H1 (cell line): ENCODE measurements at regions not wholly inside any gene's neighbourhood (a gene's known extent, or its start where the extent isn't known, plus 50 kb on each side); places are given as distances from the start of the nearest gene placed in this dataset.
A peak's percentile ranks its signal among the peaks of the same experiment; 100 is the strongest.
"Not testable (repeated sequence)": the region's sequence is repeated elsewhere in the genome, so short reads cannot be mapped to it uniquely, and the experiment has no call there.

Source experiments
- CTCF ChIA-PET: fragments of 300-600 bp; sonication (Branson Sonifier 250); formaldehyde crosslinking; loops from one replicate; lab custom pipeline; 2021; ENCODE audit not compliant: partially characterized antibody; lab: Charles Lee
- POLR2A ChIA-PET: fragments of 300-600 bp; sonication (Branson Sonifier 250); formaldehyde crosslinking; loops from one replicate; lab custom pipeline; 2021; ENCODE audit warnings: inconsistent platforms; ENCODE audit not compliant: partially characterized antibody; lab: Charles Lee
- DNase-seq, 2 experiments: peaks; one replicate each; pipeline versions ENCODE4 v3.0.0 to v3.0.0-alpha.2; 2010 to 2022; ENCODE audit warnings: low spot score in 2 of 2, low read depth in 1 of 2, mixed read lengths in 1 of 2
- FAIRE-seq: peaks from 2 replicates; lab custom pipeline; 2011; peaks lifted over from hg19 to GRCh38; lab: Jason Lieb, UNC
- H2AFZ ChIP-seq: 2 replicates; pipeline ENCODE4 v1.8.1; 2012; ENCODE audit warnings: low read length, inconsistent platforms
- H2AK5ac ChIP-seq: 2 replicates; pipeline ENCODE4 v1.6.1; 2013; ENCODE audit warnings: low read depth, low read length
- H2BK120ac ChIP-seq: replicated peaks from 2 replicates; pipeline ENCODE3; 2013; ENCODE audit warnings: low read depth, low read length, inconsistent platforms
- H2BK12ac ChIP-seq: 2 replicates; pipeline ENCODE4 v1.6.1; 2013; ENCODE audit warnings: low read depth, low read length
- H2BK15ac ChIP-seq: 2 replicates; pipeline ENCODE4 v1.6.1; 2013; ENCODE audit warnings: low read length
- H2BK20ac ChIP-seq: 2 replicates; pipeline ENCODE4 v1.6.1; 2013; ENCODE audit warnings: low read length
- H2BK5ac ChIP-seq: 2 replicates; pipeline ENCODE4 v1.6.1; 2013; ENCODE audit warnings: low read depth, low read length
- H3K14ac ChIP-seq: 2 replicates; pipeline ENCODE4 v1.6.1; 2013; ENCODE audit warnings: inconsistent platforms; ENCODE audit not compliant: insufficient read length
- H3K18ac ChIP-seq: 2 replicates; pipeline ENCODE4 v1.6.1; 2013; ENCODE audit warnings: low read length; ENCODE audit errors: extremely low read depth
- H3K23ac ChIP-seq: 2 replicates; pipeline ENCODE4 v1.6.1; 2013; ENCODE audit warnings: inconsistent platforms; ENCODE audit not compliant: insufficient read length
- H3K23me2 ChIP-seq: 2 replicates; pipeline ENCODE4 v1.6.1; 2013; ENCODE audit warnings: low read depth, low read length
- H3K27ac ChIP-seq: 2 replicates; pipeline ENCODE4 v1.6.1; 2011; ENCODE audit warnings: low read depth, low read length, inconsistent platforms
- H3K27me3 ChIP-seq, 4 experiments: replicated peaks in 1 of 4; 1 replicate in 1 of 4; 2 replicates in 3 of 4; pipeline versions ENCODE4 v1.6.1 to v1.8.1; 2011 to 2013; ENCODE audit warnings: low read length in 3 of 4, mild to moderate bottlenecking in 3 of 4, inconsistent platforms in 2 of 4, mixed read lengths in 2 of 4, moderate library complexity in 1 of 4; ENCODE audit not compliant: control insufficient read depth in 3 of 4, insufficient read depth in 3 of 4; ENCODE audit errors: extremely low read depth in 1 of 4
- H3K36me3 ChIP-seq, 4 experiments: 2 replicates each; pipeline versions ENCODE4 v1.6.1 to v1.8.1; 2011 to 2013; ENCODE audit warnings: mild to moderate bottlenecking in 4 of 4, low read length in 3 of 4, moderate library complexity in 2 of 4, control low read depth in 1 of 4, inconsistent platforms in 1 of 4; ENCODE audit not compliant: insufficient read depth in 4 of 4, control insufficient read depth in 2 of 4
- H3K4ac ChIP-seq: replicated peaks from 2 replicates; pipeline ENCODE3; 2013; ENCODE audit warnings: low read length, low read depth, mixed read lengths, inconsistent platforms; ENCODE audit not compliant: insufficient read length
- H3K4me1 ChIP-seq, 4 experiments: replicated peaks in 1 of 4; 1 replicate in 1 of 4; 2 replicates in 3 of 4; pipeline versions ENCODE4 v1.6.1 to v1.8.1; 2011 to 2013; ENCODE audit warnings: low read length in 3 of 4, inconsistent platforms in 2 of 4, mixed read lengths in 1 of 4; ENCODE audit not compliant: insufficient read depth in 4 of 4, control insufficient read depth in 3 of 4
- H3K4me2 ChIP-seq, 2 experiments: 2 replicates each; pipeline versions ENCODE4 v1.6.1 to v1.8.1; 2011 to 2013; ENCODE audit warnings: low read depth in 2 of 2, low read length in 2 of 2, control low read depth in 1 of 2, inconsistent platforms in 1 of 2, mild to moderate bottlenecking in 1 of 2; ENCODE audit not compliant: insufficient read depth in 1 of 2
- H3K4me3 ChIP-seq, 4 experiments: fragments of 200-600, 300-600 bp in 1 of 4; sonication (generic), shearing (Covaris generic), sonication (Bioruptor Twin) in 1 of 4; 2 replicates each; pipeline versions ENCODE4 v1.5.1 to v1.8.1; 2011 to 2016; ENCODE audit warnings: low read length in 4 of 4, low read depth in 3 of 4, control low read depth in 2 of 4, inconsistent platforms in 2 of 4, mild to moderate bottlenecking in 2 of 4, mixed read lengths in 1 of 4, moderate library complexity in 1 of 4; ENCODE audit not compliant: insufficient read depth in 2 of 4; ENCODE audit errors: extremely low read depth in 1 of 4
- H3K56ac ChIP-seq: replicated peaks from 2 replicates; pipeline ENCODE3; 2013; ENCODE audit warnings: low read depth, mild to moderate bottlenecking, mixed read lengths, low read length, inconsistent platforms; ENCODE audit not compliant: insufficient read length
- H3K79me1 ChIP-seq: 2 replicates; pipeline ENCODE4 v1.6.1; 2013; ENCODE audit warnings: low read depth, low read length, control low read depth
- H3K79me2 ChIP-seq, 2 experiments: 2 replicates each; pipeline versions ENCODE4 v1.6.1 to v1.8.1; 2012 to 2013; ENCODE audit warnings: low read length in 2 of 2, mild to moderate bottlenecking in 2 of 2, inconsistent platforms in 1 of 2; ENCODE audit not compliant: insufficient read depth in 2 of 2, control insufficient read depth in 1 of 2
- H3K9ac ChIP-seq, 4 experiments: replicated peaks in 1 of 4; 1 replicate in 1 of 4; 2 replicates in 3 of 4; pipeline versions ENCODE4 v1.6.1 to v1.8.1; 2011 to 2013; ENCODE audit warnings: low read depth in 3 of 4, low read length in 3 of 4, control low read depth in 2 of 4, mild to moderate bottlenecking in 2 of 4, moderate library complexity in 2 of 4, inconsistent platforms in 1 of 4; ENCODE audit errors: extremely low read depth in 1 of 4
- H3K9me3 ChIP-seq, 2 experiments: 2 replicates each; pipeline versions ENCODE4 v1.6.1 to v1.8.1; 2012 to 2013; ENCODE audit warnings: mild to moderate bottlenecking in 2 of 2, moderate library complexity in 2 of 2, control low read depth in 1 of 2, inconsistent platforms in 1 of 2, low read depth in 1 of 2, low read length in 1 of 2, mixed read lengths in 1 of 2; ENCODE audit not compliant: insufficient read depth in 2 of 2
- H4K20me1 ChIP-seq, 2 experiments: replicated peaks in 1 of 2; 2 replicates each; pipeline versions ENCODE3 to v1.8.1; 2011 to 2013; ENCODE audit warnings: inconsistent platforms in 2 of 2, low read length in 2 of 2, mild to moderate bottlenecking in 1 of 2; ENCODE audit not compliant: insufficient read depth in 2 of 2, control insufficient read depth in 1 of 2
- H4K5ac ChIP-seq: 2 replicates; pipeline ENCODE4 v1.6.1; 2013; ENCODE audit warnings: low read length, low read depth, mixed read lengths, inconsistent platforms; ENCODE audit not compliant: insufficient read length
- H4K8ac ChIP-seq: 2 replicates; pipeline ENCODE4 v1.8.0; 2013; ENCODE audit warnings: mild to moderate bottlenecking, moderate library complexity, low read length, inconsistent platforms; ENCODE audit not compliant: insufficient read depth; ENCODE audit errors: extremely low read depth
- H4K91ac ChIP-seq: replicated peaks from 2 replicates; pipeline ENCODE3; 2013; ENCODE audit warnings: low read length, mixed read lengths, inconsistent platforms; ENCODE audit not compliant: insufficient read length
- CEBPB ChIP-seq: IDR thresholded peaks from 2 replicates; pipeline ENCODE4 v1.6.1; 2012; ENCODE audit warnings: low read depth, low read length
- EP300 ChIP-seq, 2 experiments: IDR thresholded peaks; 1 replicate in 1 of 2; 2 replicates in 1 of 2; pipeline ENCODE4 v1.6.1; 2011 to 2012; ENCODE audit warnings: low read depth in 2 of 2, low read length in 2 of 2, mild to moderate bottlenecking in 2 of 2, borderline replicate concordance in 1 of 2, inconsistent platforms in 1 of 2, moderate library complexity in 1 of 2
- POU5F1 ChIP-seq: IDR thresholded peaks from 2 replicates; pipeline ENCODE4 v1.6.1; 2011; ENCODE audit warnings: low read depth, mild to moderate bottlenecking, low read length, moderate library complexity
- RBBP5 ChIP-seq: IDR thresholded peaks from 2 replicates; pipeline ENCODE4 v1.7.1; 2012; ENCODE audit warnings: low read depth, mild to moderate bottlenecking, inconsistent platforms, low read length, moderate library complexity, borderline replicate concordance
- whole genome bisulfite sequencing, 2 experiments: shearing (Covaris generic) in 1 of 2; methylation state at CpG; one replicate each; pipeline versions ENCODE4 v1.1.6 to v1.1.7; 2013 to 2015; ENCODE audit warnings: low lambda C conversion rate in 2 of 2, mixed read lengths in 2 of 2, inconsistent platforms in 1 of 2, low coverage in 1 of 2, missing lambda C conversion rate in 1 of 2; ENCODE audit not compliant: insufficient replicate concordance in 2 of 2, insufficient coverage in 1 of 2, insufficient read length in 1 of 2; ENCODE audit errors: extremely low coverage in 1 of 2, missing lambda C conversion rate in 1 of 2; 5-methylcytosine and 5-hydroxymethylcytosine counted together

- TF ChIP-seq EP300 (IDR thresholded peaks at IDR 0.05; ENCODE audit: borderline replicate concordance in 1 of 2, low read depth in 2 of 2, low read length in 2 of 2) (no peak), POU5F1 (no peak), CEBPB (no peak), RBBP5 (no peak)
These were observed 472.2 kb downstream of the C12orf50 start (continued) for GRCh38 chr12:87556985-87557384.

GRCh38 chr12:87531213-87531612 lies 498.0 kb downstream of the C12orf50 start:
- H3K27ac ChIP-seq, H3K4me1 ChIP-seq, H3K18ac ChIP-seq, CTCF ChIA-PET, H3K79me2 ChIP-seq, DNase-seq, FAIRE-seq, H3K23me2 ChIP-seq, H3K9ac ChIP-seq, H3K79me1 ChIP-seq, H3K9me3 ChIP-seq, H2BK20ac ChIP-seq, H2AK5ac ChIP-seq, H2BK120ac ChIP-seq, H3K27me3 ChIP-seq, H3K14ac ChIP-seq, H3K4me2 ChIP-seq, H2BK5ac ChIP-seq, H4K5ac ChIP-seq, H3K36me3 ChIP-seq, H3K23ac ChIP-seq, H3K4me3 ChIP-seq, H4K91ac ChIP-seq, H3K4ac ChIP-seq, H4K20me1 ChIP-seq, H2BK15ac ChIP-seq, H2BK12ac ChIP-seq, POLR2A ChIA-PET, H3K56ac ChIP-seq, H4K8ac ChIP-seq: not testable (repeated sequence)
- 0 out of 2 replicates have a peak overlapping the region, but pooled peaks have one; percentile 70 for H2AFZ ChIP-seq
- WGBS, 2 experiments: 96% methylated on average over 5 of the region's 5 CpGs; no CpG with 5 or more reads in 1 of the 2 experiments
